D341Med (cell line): ENCODE measurements at regions not wholly inside any gene's neighbourhood (a gene's known extent, or its start where the extent isn't known, plus 50 kb on each side); places are given as distances from the start of the nearest gene placed in this dataset.
A peak's percentile ranks its signal among the peaks of the same experiment; 100 is the strongest.

Source experiments
- DNase-seq: peaks from one replicate; pipeline ENCODE4 v3.0.0; 2012; ENCODE audit warnings: low spot score

GRCh38 chr9:99437145-99437544 is 215.1 kb downstream of the SEC61B start:
- no peak for DNase-seq

DNA sequence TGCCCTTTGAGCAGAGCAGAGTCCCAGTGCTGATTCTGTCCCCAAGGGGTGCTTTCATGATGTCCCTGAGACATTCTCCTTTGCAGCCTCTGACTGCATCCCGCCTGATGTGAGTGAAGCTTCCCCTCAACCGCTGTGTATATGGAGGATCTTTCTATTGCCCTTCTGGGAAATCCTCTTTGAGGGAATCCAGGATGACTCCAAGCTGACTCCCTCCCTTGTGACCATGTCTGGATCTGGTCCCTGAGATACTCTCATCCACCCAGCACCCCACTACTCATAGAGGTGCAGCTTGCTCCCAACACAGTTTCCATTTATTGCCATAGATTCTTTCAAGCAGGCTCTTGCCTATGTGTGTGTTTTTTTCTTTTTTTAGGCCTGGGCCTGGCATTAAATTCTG is 216.5 kb downstream of the SEC61B start:
- no peak for DNase-seq

DNA sequence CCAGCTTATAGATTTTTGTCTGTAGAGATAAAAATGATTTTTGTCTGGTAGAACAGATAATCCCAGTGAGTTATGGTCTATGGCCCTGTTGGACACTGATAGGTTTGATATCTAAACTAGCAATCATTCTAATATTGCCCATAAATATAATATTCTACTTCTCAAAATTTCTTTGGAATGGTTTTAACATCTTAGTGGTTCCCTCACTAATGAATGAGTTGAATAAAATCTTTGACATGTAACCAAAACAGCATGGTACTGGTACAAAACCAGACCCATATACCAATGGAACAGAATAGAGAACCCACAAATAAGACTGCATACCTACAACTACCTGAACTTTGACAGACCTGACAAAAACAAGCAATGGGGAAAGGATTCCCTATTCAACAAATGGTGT is 219.7 kb downstream of the SEC61B start:
- no peak for DNase-seq

- DNase-seq = no peak
Measured at GRCh38 chr9:99445371-99445891, 223.3 kb downstream of the SEC61B start.

- DNase-seq = no peak
Measured at GRCh38 chr9:99445920-99446319, 223.8 kb downstream of the SEC61B start.

- no peak for DNase-seq
Measured at GRCh38 chr9:99447951-99448350, 225.9 kb downstream of the SEC61B start.

DNA sequence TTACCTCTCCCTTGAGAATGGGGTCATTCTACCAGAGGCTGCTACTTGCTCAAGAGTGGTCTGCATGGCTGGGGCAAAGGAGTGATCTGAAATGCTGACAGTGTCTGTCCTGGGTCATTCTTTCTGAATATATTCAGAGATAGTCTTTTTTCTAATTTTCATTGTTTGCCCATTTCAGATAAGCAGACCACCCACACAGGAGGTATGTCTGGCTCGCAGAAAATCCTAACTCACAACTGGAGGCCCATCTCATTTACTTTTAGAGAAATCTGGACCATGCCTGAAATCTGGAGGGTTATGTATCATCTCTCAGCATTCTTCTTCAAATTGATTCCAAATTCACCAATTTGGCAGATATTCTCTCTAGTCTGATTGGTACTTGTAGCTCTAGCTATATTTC is 227.6 kb downstream of the SEC61B start:
- no peak for DNase-seq

GRCh38 chr9:99451112-99451606 is 229.1 kb downstream of the SEC61B start:
- DNase-seq = no peak

DNA sequence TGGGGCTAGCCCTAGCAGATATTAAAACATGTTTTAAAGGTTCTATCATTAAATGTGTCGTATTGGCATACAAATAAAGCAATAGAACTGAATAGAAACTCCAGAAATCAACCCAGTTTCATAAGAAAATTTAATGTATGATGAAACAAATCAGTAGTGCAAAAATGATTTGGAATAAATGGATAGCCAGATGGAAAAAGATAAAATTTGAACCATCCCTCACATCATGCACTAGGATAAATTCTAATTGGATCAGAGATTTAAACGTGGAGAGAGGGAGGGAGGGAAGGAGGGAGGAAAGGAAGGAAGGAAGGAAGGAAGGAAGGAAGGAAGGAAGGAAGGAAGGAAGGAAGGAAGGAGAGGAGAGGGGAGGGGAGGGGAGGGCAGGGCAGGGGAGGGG is 235.3 kb downstream of the SEC61B start:
- DNase-seq = no peak

DNA sequence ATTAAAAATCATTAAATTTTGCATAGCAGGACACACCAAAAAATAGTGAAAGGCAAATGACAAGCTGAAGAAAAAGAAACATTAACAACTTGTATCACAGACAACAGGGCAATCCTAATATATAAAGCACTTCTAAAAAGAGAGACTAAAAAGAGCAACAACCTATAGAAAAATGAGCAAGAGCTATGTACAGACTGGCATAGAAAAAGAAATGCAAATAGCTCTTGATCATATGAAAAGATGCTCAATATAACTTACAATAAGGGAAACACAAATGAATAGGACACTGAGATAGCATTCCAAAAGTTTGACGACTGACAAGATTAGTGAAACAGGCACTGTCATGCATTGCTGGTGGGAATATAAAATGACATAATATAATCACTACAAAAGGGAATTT is 235.9 kb downstream of the SEC61B start:
- DNase-seq = no peak

- no peak for DNase-seq
Measured at GRCh38 chr9:99459919-99460318, 237.8 kb downstream of the SEC61B start.

GRCh38 chr9:99463131-99463530 is 241.0 kb downstream of the SEC61B start:
- no peak for DNase-seq

- no peak for DNase-seq
Measured at GRCh38 chr9:99464568-99464967, 242.5 kb downstream of the SEC61B start.

DNA sequence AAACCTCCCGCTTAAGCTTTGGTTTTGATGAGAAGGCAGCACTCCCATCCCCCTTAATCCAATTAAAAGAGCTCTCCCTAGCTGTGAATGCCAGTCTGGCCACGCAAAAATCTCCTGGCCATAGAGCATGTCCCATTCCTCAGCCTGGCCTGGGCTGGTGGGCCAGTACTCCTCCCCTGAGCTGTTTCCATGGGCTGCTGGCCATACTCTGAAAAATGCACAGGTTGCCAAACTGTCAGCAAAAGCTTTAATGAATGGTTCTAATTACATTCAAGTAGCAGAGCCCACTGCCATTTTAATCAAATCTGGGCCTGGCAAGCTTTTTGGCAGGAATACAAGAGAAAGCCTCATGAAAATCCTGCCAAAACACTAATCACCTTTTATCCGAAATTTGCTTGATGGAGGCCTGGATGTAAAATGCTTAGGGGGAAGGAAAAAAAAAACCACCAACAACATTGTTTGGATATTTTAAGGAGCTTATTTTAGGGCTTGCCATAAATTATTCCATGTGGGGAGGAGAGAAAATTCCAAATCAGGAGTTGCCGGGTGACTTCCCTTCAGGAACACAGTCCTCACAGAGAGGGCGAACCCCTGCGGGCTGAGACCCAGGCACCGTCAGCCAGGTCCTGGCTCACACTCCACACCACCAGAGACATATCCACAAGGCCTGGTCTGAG is 243.3 kb downstream of the SEC61B start:
- peak; percentile 71 for DNase-seq

DNA sequence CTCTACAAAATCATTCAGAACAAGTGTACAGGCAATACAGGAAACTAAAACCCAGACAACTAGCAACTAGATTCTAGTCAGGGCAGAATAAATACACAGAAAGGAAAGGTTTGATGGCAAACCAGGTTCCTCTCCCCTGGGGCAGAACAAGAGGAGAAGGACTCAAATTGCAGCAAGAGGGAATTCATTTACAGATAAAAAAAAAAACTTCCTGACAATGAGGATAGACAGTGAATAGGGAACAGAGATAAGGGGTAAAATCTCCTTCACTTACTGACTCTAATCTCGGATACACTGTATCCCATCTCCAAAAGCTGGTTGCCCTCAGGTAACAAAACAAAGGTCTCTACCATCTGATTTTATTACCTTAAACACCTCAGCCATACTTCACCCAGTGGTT is 244.0 kb downstream of the SEC61B start:
- DNase-seq = no peak

DNA sequence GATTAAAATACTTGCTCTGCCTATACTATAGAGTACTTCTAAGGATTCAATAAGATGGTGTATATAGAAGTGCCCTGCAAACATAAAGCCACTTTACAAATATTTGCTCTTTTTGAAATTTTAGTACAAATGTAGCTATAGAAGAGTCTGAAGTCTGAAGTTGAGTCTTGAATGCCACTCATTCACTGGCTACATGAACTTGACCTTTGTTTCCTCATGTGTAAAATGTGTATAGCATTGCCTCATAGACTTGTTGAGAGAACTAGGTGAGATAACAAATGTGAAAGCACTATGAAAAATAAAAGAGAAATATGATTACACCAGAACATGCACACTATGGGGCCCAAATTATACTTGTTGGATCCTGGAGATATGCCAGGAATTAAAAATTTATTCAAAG is 244.7 kb downstream of the SEC61B start:
- no peak for DNase-seq

DNA sequence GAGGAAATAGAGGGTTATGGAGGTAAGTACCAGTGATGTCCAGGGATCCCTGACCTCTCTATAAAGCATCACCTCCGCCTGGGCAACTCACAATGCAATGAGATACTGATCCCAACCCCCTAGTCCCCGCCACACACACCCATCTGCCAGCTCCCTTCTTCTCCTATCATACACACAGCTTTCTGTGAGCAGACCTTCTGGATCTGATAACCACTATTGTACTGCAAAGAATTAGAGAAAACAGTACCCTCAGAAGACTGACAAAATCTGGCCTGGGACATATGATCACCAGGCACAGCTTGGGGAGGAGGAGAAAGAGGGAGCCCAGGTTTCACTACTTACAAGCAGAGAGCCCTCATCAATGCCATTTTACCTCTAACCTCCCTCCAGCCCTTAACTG is 249.0 kb downstream of the SEC61B start:
- DNase-seq = no peak

DNA sequence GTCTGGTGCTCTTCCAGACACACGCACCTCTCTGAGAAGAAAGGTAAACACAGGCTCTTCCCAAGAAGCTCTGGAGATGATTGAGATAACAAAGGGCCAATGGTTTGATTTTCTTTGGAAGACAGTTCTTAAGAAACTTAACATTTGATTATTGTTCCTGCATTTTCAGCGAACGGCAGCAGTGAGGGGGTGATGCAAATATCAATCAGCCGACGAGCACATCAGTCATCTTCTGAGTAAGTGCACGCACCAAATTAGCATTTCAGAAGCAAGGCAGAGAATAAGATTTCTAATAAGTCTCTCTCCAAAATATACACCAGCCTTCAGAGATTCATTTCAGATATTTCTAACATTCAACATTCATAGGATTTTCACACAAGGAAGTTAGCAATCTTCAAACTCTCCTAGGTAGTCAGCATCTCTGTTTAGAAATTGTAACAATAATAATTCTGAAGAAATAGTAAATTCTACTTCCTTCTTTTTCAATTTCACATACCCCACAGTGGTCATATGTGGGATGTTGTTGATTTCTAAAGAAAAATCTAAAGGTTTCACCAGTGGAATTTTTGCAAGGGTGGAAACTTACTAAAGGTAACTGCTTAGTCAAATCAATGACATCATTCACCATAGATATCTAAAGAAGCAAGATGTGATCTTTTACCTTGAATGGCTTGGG is 250.3 kb downstream of the SEC61B start:
- DNase-seq = no peak

- no peak for DNase-seq
Measured at GRCh38 chr9:99472916-99473245, 250.8 kb downstream of the SEC61B start.

- DNase-seq = no peak
Measured at GRCh38 chr9:99474186-99474585, 252.1 kb downstream of the SEC61B start.

DNA sequence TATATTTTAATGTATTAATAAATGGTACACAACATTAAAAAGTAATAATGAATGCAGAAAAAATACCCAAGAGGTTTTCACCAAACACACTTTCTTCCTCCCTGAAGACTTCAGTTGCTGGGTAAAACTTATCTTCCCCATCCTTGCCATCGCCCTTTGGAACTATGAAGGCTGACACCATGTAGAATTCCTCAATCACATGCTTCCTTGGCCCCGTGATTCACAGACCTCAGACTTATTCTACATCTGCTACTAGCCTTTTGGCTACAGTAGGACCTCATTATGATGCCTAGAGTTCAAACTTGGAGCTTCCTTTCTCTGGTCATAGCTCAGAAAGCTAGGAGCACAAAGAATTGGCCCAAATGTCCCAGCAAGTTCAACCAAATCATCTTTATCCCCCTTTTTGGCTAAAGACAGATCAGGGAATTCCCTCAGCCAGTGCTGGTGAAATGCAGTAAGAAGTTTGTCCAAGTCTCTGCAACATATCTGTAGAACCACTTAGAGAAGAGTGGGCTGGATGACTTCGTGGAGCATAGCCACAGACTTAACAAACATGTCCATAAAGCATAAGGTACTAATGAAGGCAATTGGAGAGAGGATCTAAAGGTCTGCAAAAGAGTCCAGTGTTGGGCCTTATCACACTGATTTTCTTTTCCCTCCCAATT is 253.5 kb downstream of the SEC61B start:
- DNase-seq = no peak

GRCh38 chr9:99478469-99479027 is 256.5 kb downstream of the SEC61B start:
- DNase-seq = no peak

DNA sequence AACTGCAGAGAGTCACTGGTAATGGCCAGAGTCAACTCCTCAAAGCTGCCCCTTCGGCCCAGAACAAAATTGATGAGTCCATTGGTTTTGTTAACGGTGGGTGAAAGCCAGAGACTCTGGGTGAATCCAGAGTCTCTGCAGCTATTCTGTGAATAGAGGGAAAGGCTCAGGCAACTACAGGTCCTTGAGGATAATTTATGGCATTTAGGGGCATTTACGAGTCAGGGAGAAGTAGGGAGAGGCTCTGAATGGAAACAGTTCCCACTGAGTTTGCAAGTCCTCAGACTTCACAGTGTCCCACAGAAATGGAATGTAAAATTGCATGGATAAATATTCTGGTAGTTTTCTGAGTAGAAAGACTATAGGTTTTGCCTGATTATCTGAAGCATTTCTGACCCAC is 257.8 kb downstream of the SEC61B start:
- DNase-seq = no peak
